Peyer's patch (tissue), 4 donors: ENCODE measurements at regions not wholly inside any gene's neighbourhood (a gene's known extent, or its start where the extent isn't known, plus 50 kb on each side); places are given as distances from the start of the nearest gene placed in this dataset.

Source experiments
- CTCF ChIP-seq, 6 experiments: fragments of 450-650 bp in 4 of 6; fragments of 200-600 bp in 2 of 6; sonication (generic) in 1 of 6; IDR thresholded peaks; one replicate each; pipeline ENCODE4 v1.5.1; 2017 to 2019; ENCODE audit warnings: antibody characterized with exemption in 6 of 6, mild to moderate bottlenecking in 3 of 6, moderate library complexity in 1 of 6
- POLR2A ChIP-seq, 2 donors: fragments of 450-650 bp; IDR thresholded peaks; one replicate each; pipeline ENCODE4 v1.5.1; 2017; ENCODE audit warnings: antibody characterized with exemption in 2 of 2, mild to moderate bottlenecking in 2 of 2, moderate library complexity in 2 of 2

- TF ChIP-seq CTCF (IDR thresholded peaks at IDR 0.05): no peak
- TF ChIP-seq POLR2A (IDR thresholded peaks at IDR 0.05): no peak
Measured at GRCh38 chr2:185607945-185608344, 130.7 kb upstream of the FSIP2 start.
